BJ (cell line): ENCODE measurements at regions not wholly inside any gene's neighbourhood (a gene's known extent, or its start where the extent isn't known, plus 50 kb on each side); places are given as distances from the start of the nearest gene placed in this dataset.

Experiments
- CTCF ChIA-PET: fragments of 350-600 bp; formaldehyde crosslinking; extraction: SDS; loops from one replicate; lab custom pipeline; 2021; ENCODE audit warnings: antibody characterized with exemption, inconsistent platforms; lab: Yijun Ruan, JAX
- POLR2A ChIA-PET: fragments of 300-600 bp; sonication (Branson Sonifier 250); formaldehyde crosslinking; extraction: SDS; loops from one replicate; lab custom pipeline; 2021; ENCODE audit warnings: antibody characterized with exemption; lab: Charles Lee
- DNase-seq: peaks from one replicate; pipeline ENCODE4 v3.0.0-alpha.2; 2011; ENCODE audit warnings: low read depth
- H3K27me3 ChIP-seq: 2 replicates; pipeline ENCODE4 v1.6.0; 2011; ENCODE audit warnings: low read length; ENCODE audit not compliant: control insufficient read depth, insufficient read depth
- H3K36me3 ChIP-seq: 2 replicates; pipeline ENCODE4 v1.5.1; 2011; ENCODE audit warnings: low read length; ENCODE audit not compliant: control insufficient read depth, insufficient read depth
- H3K4me3 ChIP-seq: 2 replicates; pipeline ENCODE4 v1.5.1; 2011; ENCODE audit warnings: low read depth, mild to moderate bottlenecking, control low read depth, low read length
- CTCF ChIP-seq: IDR thresholded peaks from 2 replicates; pipeline ENCODE4 v1.5.1; 2011; ENCODE audit warnings: low read depth, mild to moderate bottlenecking, control low read depth, inconsistent platforms, low read length, moderate library complexity; ENCODE audit not compliant: insufficient read depth

- ChIA-PET POLR2A (no interaction called here), CTCF (no interaction called here)
- no peak for TF ChIP-seq CTCF
- no peaks in the 10 kb centered on the region for H3K36me3 ChIP-seq
- no peak overlapping the region for H3K4me3 ChIP-seq
- no peak for DNase-seq
- no peaks in the 10 kb centered on the region for H3K27me3 ChIP-seq
These were observed 331.9 kb downstream of the MYCN start for GRCh38 chr2:16272038-16272788.

- no peak for DNase-seq
- ChIA-PET CTCF (no interaction called here), POLR2A (no interaction called here)
- Histone ChIP-seq H3K36me3 (no peaks in the 10 kb centered on the region), H3K27me3 (no peaks in the 10 kb centered on the region), H3K4me3 (no peak overlapping the region)
- no peak for TF ChIP-seq CTCF
These were observed 331.0 kb downstream of the MYCN start for GRCh38 chr2:16271231-16271896.

- no peak for TF ChIP-seq CTCF
- ChIA-PET CTCF (no interaction called here), POLR2A (no interaction called here)
- Histone ChIP-seq H3K36me3 (no peaks in the 10 kb centered on the region), H3K4me3 (no peak overlapping the region), H3K27me3 (no peaks in the 10 kb centered on the region)
- DNase-seq: no peak
These were observed 330.1 kb downstream of the MYCN start for GRCh38 chr2:16270441-16270840.

- Histone ChIP-seq H3K36me3 (no peaks in the 10 kb centered on the region), H3K4me3 (no peak overlapping the region), H3K27me3 (no peaks in the 10 kb centered on the region)
- ChIA-PET POLR2A (no interaction called here), CTCF (no interaction called here)
- TF ChIP-seq CTCF: no peak
- DNase-seq: no peak
These were observed 328.1 kb downstream of the MYCN start for GRCh38 chr2:16268301-16269000.

DNA sequence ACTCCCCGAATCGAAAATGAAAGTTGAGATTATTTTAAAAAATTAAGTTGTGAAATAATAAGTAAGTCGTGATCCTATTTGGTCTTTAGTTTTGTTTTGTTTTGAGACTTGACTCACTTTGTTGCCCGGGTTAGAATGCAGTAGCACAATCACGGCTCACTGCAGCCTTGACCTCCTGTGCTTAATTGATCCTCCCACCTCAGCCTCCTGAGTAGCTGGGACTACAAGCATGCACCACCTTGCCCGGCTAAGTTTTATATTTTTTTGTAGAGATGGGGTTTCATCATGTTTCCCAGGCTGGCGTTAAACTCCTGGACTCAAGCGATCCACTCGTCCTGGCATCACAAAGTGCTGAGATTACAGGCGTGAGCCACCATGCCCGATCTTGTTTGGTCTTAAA, 326.2 kb downstream of the MYCN start:
- ChIA-PET CTCF (no interaction called here), POLR2A (no interaction called here)
- H3K27me3 ChIP-seq: no peaks in the 10 kb centered on the region
- no peak for DNase-seq
- no peaks in the 10 kb centered on the region for H3K36me3 ChIP-seq
- no peak overlapping the region for H3K4me3 ChIP-seq
- no peak for TF ChIP-seq CTCF
